Nucleus accumbens (tissue), 56 donors: ENCODE measurements at regions not wholly inside any gene's neighbourhood (a gene's known extent, or its start where the extent isn't known, plus 50 kb on each side); places are given as distances from the start of the nearest gene placed in this dataset.
A peak's percentile ranks its signal among the peaks of the same experiment; 100 is the strongest.
"Not testable (repeated sequence)": the region's sequence is repeated elsewhere in the genome, so short reads cannot be mapped to it uniquely, and the experiment has no call there.

Experiments
- DNase-seq, 56 donors: peaks; one replicate each; lab custom pipeline; 2025; lab: John Stamatoyannopoulos, UW

GRCh38 chr4:57374866-57375595 lies 264.8 kb upstream of the IGFBP7 start:
- no peak for DNase-seq

- no peak for DNase-seq
These were observed 263.8 kb upstream of the IGFBP7 start for GRCh38 chr4:57373991-57374390.

DNA sequence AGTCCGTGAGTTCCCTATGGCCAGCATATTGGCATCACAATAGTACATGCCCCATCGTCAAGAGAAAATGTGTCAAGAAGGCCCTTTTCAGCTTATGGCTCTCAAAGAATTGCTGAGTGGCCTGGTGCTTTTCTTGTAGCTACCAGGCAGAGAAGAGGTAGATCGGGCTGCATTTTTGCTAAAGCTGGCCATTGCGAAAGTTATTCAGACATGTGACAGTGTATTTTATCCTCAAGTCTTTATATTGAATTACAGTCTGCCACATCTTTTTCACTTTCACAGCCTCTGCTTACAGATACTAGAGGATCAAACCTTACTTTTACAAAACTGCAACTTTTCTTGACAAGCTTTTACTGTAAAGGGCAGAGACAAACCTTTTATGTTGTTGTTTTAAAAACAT lies 261.5 kb upstream of the IGFBP7 start:
- no peak for DNase-seq

DNA sequence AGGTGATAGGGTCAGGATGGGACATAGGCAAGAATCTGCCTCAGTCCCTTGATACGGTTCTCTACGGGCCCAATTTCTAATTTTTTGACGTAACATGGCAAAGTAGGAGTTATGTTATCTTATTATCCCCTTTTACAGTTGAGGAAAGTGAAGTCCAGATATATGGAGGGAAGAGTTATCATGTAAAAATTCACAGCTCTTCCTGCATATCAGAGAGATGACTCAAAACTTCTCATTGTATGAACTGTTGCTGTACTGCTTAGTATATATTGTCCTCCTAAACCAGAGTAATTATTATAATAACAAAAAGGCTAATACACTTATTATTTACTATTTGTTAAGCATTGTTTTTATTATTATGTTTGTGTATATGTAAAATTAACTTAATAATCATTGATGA lies 260.5 kb upstream of the IGFBP7 start:
- DNase-seq, result no peak

DNA sequence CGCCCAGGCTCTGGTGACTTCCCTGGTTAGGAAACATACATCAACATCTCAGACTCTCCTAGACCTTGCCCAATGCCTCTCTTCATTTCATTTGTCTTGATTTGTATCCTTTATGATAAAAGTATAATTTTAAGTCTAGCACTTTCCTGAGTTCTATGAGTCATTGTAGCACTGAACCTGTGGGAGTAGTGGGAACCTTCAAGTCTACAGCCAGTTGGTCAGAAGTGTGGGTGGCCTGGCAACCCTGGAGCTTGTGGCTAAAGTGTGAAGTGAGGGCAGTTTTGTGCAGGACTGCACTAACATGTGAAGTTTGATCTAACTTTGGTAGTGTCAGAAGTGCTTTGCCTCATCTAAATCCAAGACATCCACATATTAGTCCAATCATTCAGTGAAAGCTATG lies 259.3 kb upstream of the IGFBP7 start:
- DNase-seq, result no peak

- no peak for DNase-seq
These were observed 254.1 kb upstream of the IGFBP7 start for GRCh38 chr4:57364255-57364654.

DNA sequence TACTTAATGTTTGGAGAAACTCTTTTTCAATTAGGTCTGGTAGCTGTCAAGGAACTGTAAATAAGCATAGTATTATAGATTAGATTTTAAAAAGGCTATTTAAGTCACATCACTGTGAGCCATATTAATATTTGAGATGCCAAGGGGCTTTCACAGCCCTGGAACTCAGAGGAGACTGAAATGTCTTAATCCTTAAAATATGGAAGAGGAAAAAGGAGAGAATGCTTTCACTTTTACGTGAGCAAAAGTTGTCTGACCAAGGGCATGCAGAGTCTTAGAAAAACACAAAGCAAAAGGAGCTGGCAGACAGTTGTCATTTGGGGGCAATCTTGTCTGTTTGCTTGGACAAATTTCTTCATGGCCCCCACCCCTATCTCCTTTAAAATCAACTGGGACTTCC lies 253.2 kb upstream of the IGFBP7 start:
- no peak for DNase-seq

GRCh38 chr4:57360681-57361080 lies 250.5 kb upstream of the IGFBP7 start:
- DNase-seq, result no peak

DNA sequence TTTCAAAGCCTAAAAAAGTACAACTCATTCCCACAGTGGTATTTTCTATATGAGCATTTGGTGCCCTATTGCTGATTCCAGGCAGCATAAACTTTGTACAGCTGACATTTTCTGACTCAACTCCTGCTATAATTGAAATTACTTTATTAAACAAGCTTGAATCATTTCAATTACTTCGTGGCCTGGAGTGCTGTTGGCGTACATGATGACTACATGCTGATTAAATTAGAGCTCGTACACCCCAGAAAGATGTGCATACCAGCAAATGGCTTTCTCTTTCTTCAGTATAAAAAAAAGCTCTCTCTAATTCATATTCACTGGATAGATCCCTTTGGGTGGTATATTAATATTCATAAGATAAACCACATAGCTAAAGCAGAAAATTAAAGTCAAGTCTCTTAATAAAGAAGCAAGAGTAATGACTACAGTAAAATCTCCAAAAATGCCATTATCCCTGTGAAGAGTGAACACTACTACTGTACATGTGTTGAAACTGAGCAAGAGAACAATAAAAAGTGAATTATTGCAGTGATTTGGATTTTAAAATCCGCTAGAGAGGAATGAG lies 245.0 kb upstream of the IGFBP7 start:
- peak in 3 of 56 donors; percentile 0 to 17 (median 9) for DNase-seq

DNA sequence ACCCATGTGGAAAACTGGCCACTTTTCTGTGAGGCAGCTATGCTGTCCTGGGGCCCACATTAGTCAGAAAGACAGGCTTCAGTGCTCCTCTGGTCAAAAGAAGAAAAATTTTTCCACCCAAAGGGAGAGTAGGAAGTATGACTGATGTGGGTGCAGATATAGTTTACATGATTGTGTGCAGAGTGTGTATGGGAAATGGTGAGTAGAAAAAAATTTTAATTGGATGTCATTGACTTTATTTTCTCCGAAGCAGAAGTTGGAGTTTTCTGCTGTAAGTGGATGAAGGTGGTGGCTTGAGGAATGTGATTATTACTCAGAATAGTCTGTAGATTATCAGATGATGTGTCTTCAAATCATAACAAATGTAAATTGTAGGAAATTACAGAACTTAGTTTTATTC lies 241.5 kb upstream of the IGFBP7 start:
- no peak for DNase-seq

GRCh38 chr4:57344296-57344695 lies 234.1 kb upstream of the IGFBP7 start:
- DNase-seq, result no peak

DNA sequence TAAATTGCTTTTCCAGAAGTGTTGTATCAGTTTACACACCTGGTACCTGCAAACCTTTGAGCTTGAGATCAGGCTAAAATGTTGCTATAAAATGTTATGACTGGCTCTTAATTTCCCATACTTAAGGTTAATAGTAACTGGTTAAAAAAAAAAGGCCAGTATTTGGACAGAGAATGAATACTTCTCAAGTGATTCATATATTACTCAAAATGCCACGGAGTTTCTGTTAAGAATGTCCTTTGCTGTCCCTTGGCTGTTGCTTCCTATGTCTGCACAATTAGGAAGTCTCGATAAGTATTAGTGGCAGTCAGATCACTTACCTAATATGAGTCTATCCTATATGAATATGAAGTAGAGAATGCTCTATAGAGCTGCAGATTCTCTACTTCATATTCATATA lies 232.2 kb upstream of the IGFBP7 start:
- DNase-seq, result no peak

DNA sequence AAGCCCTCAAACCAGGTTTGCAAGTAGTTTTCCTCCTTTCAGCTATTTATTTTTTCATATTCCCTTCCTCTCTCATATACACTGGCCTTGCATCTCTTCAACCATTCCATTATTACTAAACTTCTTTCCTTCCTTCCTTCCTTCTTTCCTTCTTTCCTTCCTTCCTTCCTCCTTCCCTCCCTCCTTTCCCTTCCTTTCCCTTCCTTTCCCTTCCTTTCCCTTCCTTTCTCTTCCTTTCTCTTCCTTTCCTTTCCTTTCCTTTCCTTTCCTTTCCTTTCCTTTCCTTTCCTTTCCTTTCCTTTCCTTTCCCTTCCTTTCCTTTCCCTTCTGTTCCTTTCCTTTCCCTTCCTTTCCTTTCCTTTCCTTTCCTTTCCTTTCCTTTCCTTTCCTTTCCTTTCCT lies 228.7 kb upstream of the IGFBP7 start:
- not testable (repeated sequence) for DNase-seq

- DNase-seq, result no peak
These were observed 223.5 kb upstream of the IGFBP7 start for GRCh38 chr4:57333684-57334083.

- DNase-seq, result no peak
These were observed 221.8 kb upstream of the IGFBP7 start for GRCh38 chr4:57331959-57332358.

GRCh38 chr4:57329279-57329678 lies 219.1 kb upstream of the IGFBP7 start:
- DNase-seq, result no peak

DNA sequence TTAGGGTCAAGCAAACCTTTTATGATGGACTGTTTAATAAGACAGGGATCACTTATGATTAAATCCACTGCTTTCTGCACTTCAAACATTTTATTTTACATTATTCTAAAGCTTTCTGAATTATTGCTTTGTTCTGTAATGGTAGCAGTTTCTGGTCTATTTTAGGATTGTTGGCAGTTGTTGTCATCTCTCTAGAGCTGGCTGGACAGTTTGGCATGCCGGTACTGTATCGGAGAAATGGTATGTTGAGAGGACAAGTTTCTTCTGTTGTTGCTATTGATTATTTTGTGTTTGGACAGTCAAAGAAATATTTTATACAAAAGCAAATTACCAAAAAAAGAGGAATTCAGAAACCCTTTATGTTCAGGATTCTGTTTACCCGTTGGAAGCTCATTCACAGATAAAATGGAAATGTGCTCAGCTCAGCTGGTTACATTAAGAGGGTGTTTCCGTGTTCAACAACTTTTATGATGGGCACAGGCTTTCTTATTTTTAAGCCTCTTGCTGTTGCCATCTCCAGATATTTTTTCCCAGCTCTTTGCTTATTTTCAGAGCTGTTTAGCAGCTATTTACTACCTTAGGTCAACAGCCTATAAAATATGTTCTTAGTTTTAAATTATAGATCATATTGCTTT lies 214.6 kb upstream of the IGFBP7 start:
- DNase-seq, result no peak

GRCh38 chr4:57320849-57321248 lies 210.7 kb upstream of the IGFBP7 start:
- DNase-seq, result no peak

GRCh38 chr4:57320217-57320616 lies 210.0 kb upstream of the IGFBP7 start:
- no peak for DNase-seq

DNA sequence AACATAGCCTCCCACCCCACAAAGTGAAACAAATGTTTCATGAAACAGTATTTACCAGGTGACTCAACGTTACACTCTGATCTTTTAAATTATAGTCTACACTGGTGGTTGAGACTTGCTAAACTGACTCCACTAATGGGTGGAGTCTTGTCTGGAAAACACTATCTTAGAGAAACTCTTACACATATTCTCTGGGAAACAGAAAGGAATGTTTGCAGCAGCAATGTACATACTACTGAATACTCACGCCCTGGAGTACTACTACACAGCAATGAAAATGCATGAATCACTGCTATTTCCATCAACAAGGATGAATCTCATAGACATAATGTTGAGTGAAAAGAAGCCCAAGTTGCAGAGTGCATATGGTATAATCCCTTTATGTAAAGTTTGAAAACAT lies 208.5 kb upstream of the IGFBP7 start:
- DNase-seq, result no peak

DNA sequence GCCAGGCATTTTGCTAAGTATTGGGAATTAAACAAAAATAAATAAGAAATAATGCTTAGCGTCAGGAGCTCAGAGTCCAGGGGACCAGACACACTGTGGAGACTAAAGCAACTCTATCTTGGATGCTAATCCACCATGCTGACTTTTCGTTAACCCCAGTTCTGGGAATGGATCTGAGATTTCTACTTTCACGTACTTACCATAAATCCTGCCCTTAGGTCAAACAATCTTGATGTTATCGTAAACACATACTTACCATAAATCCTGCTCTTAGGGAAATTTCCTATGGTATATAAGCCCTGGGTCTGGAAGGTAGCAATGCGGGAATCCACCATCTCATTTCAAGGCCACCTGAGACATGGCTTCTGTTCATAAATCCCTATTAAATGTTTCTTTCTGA lies 204.5 kb upstream of the IGFBP7 start:
- no peak for DNase-seq

DNA sequence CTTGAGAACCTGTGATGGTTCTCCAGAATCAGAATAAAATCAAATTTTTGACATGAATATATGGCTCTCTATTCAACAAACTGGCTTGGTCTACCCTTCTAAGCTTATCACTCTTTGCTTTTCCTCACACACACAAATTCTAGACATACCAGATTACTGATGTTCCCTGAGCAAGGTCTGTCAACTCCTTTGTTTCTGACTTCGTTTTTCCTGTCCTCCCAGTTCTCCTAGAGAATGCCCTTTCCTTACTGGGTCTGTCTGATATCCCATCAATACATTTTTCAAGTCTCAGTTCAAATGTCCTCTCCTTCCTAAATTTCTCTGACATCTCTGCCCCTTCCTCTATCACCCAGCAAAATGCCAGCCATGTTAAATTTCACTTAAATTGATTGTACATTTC lies 202.1 kb upstream of the IGFBP7 start:
- DNase-seq, result no peak
